ENCODE measurements at regions not wholly inside any gene's neighbourhood (a gene's known extent, or its start where the extent isn't known, plus 50 kb on each side); places are given as distances from the start of the nearest gene placed in this dataset.

GRCh38 chr5:3542158-3542557 is 53.5 kb upstream of the IRX1 start:
- no peak for TF ChIP-seq POLR2AphosphoS5 (IDR thresholded peaks at IDR 0.05)
- TF ChIP-seq CTCF (IDR thresholded peaks at IDR 0.05), result no peak
